Right lobe of liver (tissue), 6 donors: ENCODE measurements at regions not wholly inside any gene's neighbourhood (a gene's known extent, or its start where the extent isn't known, plus 50 kb on each side); places are given as distances from the start of the nearest gene placed in this dataset.

Source experiments
- ATAC-seq, 4 donors: fragments of 200-7000 bp; cut with Tn5 transposase; one replicate each; pipeline ENCODE4 v1.9.1; 2020; ENCODE audit warnings: mild to moderate bottlenecking in 4 of 4, moderate library complexity in 4 of 4
- DNase-seq, 3 donors: peaks; one replicate each; pipeline ENCODE4 v3.0.0-alpha.2; 2020
- H3K27ac ChIP-seq, 3 donors: fragments of 200-600 bp; one replicate each; pipeline ENCODE4 v1.8.0; 2022
- H3K27me3 ChIP-seq, 2 donors: fragments of 200-600 bp; one replicate each; pipeline ENCODE4 v1.8.0; 2022
- H3K36me3 ChIP-seq, 4 donors: fragments of 200-600 bp; sonication (generic) in 1 of 4; one replicate each; pipeline versions ENCODE4 v1.5.1 to v1.8.0; 2017 to 2022; ENCODE audit warnings: control low read depth in 1 of 4
- H3K4me1 ChIP-seq, 4 donors: fragments of 200-600 bp; sonication (generic) in 1 of 4; one replicate each; pipeline versions ENCODE4 v1.5.1 to v1.8.0; 2017 to 2022; ENCODE audit warnings: control low read depth in 1 of 4
- H3K4me3 ChIP-seq, 3 donors: fragments of 200-600 bp; one replicate each; pipeline ENCODE4 v1.8.0; 2022
- H3K9me3 ChIP-seq, 4 donors: fragments of 200-600 bp; sonication (generic) in 1 of 4; one replicate each; pipeline versions ENCODE4 v1.5.1 to v1.8.0; 2017 to 2022; ENCODE audit warnings: control low read depth in 1 of 4
- CTCF ChIP-seq, 4 donors: fragments of 200-600 bp in 3 of 4; fragments of 450-650 bp in 1 of 4; IDR thresholded peaks; one replicate each; pipeline versions ENCODE4 v1.5.1 to v1.8.0; 2016 to 2022; ENCODE audit warnings: antibody characterized with exemption in 4 of 4, mild to moderate bottlenecking in 2 of 4
- POLR2A ChIP-seq: fragments of 450-650 bp; IDR thresholded peaks from one replicate; pipeline ENCODE4 v1.6.1; 2017; ENCODE audit warnings: antibody characterized with exemption, mild to moderate bottlenecking
- WGBS: methylation state at CpG from one replicate; pipeline ENCODE4 v1.1.6; 2018; ENCODE audit warnings: low coverage, low lambda C conversion rate; ENCODE audit not compliant: insufficient coverage; ENCODE audit errors: missing lambda C conversion rate; 5-methylcytosine and 5-hydroxymethylcytosine counted together
- intact Hi-C, 2 donors: fragments of 100-400 bp; cut with DNase I; formaldehyde crosslinking; loops; one replicate each; pipeline versions ENCODE4 v1.11.2 to v1.14.1; 2022
- donor health status: DM: no; HTN: yes; CAD: no.
- donor health status: DM: no; HTN: no; CAD: no.
- donor health status: DM: no; HTN: no; CAD: no.
- donor health status: DM: no; HTN: yes; CAD: no.
- donor health status: DM: no; HTN: yes; CAD: no.

- WGBS = 100% methylated on average over 1 of the region's 1 CpG
- ATAC-seq = no peak
- no peaks in the 10 kb centered on the region for H3K27me3 ChIP-seq
- no peaks in the 10 kb centered on the region for H3K9me3 ChIP-seq
- intact Hi-C loops = no loop called here
- no peak overlapping the region for H3K27ac ChIP-seq
- H3K36me3 ChIP-seq = no peaks in the 10 kb centered on the region
- no peak for DNase-seq
- TF ChIP-seq POLR2A = no peak
- no peak for TF ChIP-seq CTCF (IDR thresholded peaks at IDR 0.05)
- peaks cover 0 to 12% (median 5%) of the 10 kb centered on the region in 4 donors for H3K4me1 ChIP-seq
- no peak overlapping the region for H3K4me3 ChIP-seq
Observed at GRCh38 chr3:170640737-170641171, 54.9 kb upstream of the SLC7A14 start.

- intact Hi-C loops = no loop called here
- peaks cover 0 to 10% (median 5%) of the 10 kb centered on the region in 4 donors for H3K4me1 ChIP-seq
- H3K4me3 ChIP-seq = no peak overlapping the region
- no peak overlapping the region for H3K27ac ChIP-seq
- no peak for ATAC-seq
- DNase-seq = no peak
- WGBS = 83% methylated on average over 4 of the region's 4 CpGs
- TF ChIP-seq POLR2A (no peak), CTCF (IDR thresholded peaks at IDR 0.05) (no peak)
- no peaks in the 10 kb centered on the region for H3K36me3 ChIP-seq
- H3K9me3 ChIP-seq = no peaks in the 10 kb centered on the region
- no peaks in the 10 kb centered on the region for H3K27me3 ChIP-seq
Observed at GRCh38 chr3:170638988-170639387, 53.1 kb upstream of the SLC7A14 start.

GRCh38 chr3:170637306-170637705 lies 51.4 kb upstream of the SLC7A14 start:
- Histone ChIP-seq H3K9me3 (no peaks in the 10 kb centered on the region), H3K4me1 (no peaks in the 10 kb centered on the region), H3K36me3 (no peaks in the 10 kb centered on the region), H3K4me3 (no peak overlapping the region), H3K27me3 (no peaks in the 10 kb centered on the region), H3K27ac (no peak overlapping the region)
- intact Hi-C loops = no loop called here
- DNase-seq (no peak), ATAC-seq (no peak)
- TF ChIP-seq CTCF (IDR thresholded peaks at IDR 0.05) (no peak), POLR2A (no peak)
- 82% methylated on average over 3 of the region's 3 CpGs for WGBS

- H3K27ac ChIP-seq = no peak overlapping the region
- TF ChIP-seq POLR2A = no peak
- no peak for TF ChIP-seq CTCF (IDR thresholded peaks at IDR 0.05)
- DNase-seq (no peak), ATAC-seq (no peak)
- H3K4me1 ChIP-seq = peaks cover 0 to 6% (median 1%) of the 10 kb centered on the region in 4 donors
- WGBS = 73% methylated on average over 4 of the region's 5 CpGs
- intact Hi-C loops = no loop called here
- no peaks in the 10 kb centered on the region for H3K36me3 ChIP-seq
- H3K9me3 ChIP-seq = no peaks in the 10 kb centered on the region
- no peak overlapping the region for H3K4me3 ChIP-seq
- H3K27me3 ChIP-seq = no peaks in the 10 kb centered on the region
Observed at GRCh38 chr3:170636400-170636973, 50.6 kb upstream of the SLC7A14 start.
